TTC549 (cell line): ENCODE measurements at regions not wholly inside any gene's neighbourhood (a gene's known extent, or its start where the extent isn't known, plus 50 kb on each side); places are given as distances from the start of the nearest gene placed in this dataset.
A peak's percentile ranks its signal among the peaks of the same experiment; 100 is the strongest.
"Not testable (repeated sequence)": the region's sequence is repeated elsewhere in the genome, so short reads cannot be mapped to it uniquely, and the experiment has no call there.

ENCODE experiments used
- FAIRE-seq: peaks from 2 replicates; lab custom pipeline; 2012; peaks lifted over from hg19 to GRCh38; lab: Jason Lieb, UNC

- no peak for FAIRE-seq
Observed at GRCh38 chr14:47993883-47994282, 318.5 kb upstream of the MDGA2 start.

DNA sequence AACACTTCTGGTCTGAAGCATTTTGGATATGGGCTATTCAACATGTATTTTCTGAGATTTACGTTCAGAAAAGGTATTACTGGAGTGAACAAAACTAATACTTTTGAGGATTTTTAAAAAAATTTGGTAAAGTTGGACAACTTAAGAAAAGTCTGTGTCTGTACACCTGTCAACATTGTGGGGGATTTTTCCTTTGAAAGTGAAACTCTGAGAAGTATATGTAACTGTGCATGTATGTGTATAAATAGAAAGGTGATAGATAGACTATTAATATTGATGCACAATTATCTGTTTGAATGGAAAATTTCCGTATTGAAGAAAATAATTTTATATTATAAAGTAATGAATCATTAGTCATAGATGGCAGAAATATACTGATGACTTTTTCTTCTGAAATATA, 312.8 kb upstream of the MDGA2 start:
- FAIRE-seq = no peak

DNA sequence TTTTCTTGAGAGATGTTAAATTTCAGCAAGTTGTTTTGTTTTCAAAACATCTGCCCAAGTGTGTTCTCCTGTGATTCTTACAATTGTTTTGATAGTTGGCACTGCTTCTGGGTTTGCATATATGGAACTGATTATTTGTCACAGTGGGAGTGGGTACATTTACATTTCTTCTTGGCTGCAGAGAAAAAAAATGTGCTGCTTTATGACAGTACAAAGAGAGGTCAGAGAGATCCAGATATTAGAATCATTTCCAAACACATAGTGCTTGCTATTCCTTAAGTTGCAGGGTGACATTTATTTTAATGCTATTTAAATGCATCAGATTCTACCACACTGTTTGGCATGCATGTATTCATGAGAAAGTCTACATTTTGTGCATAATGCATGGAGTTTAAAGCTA, 303.5 kb upstream of the MDGA2 start:
- FAIRE-seq = no peak

GRCh38 chr14:47976139-47976538, 300.7 kb upstream of the MDGA2 start:
- FAIRE-seq = no peak

DNA sequence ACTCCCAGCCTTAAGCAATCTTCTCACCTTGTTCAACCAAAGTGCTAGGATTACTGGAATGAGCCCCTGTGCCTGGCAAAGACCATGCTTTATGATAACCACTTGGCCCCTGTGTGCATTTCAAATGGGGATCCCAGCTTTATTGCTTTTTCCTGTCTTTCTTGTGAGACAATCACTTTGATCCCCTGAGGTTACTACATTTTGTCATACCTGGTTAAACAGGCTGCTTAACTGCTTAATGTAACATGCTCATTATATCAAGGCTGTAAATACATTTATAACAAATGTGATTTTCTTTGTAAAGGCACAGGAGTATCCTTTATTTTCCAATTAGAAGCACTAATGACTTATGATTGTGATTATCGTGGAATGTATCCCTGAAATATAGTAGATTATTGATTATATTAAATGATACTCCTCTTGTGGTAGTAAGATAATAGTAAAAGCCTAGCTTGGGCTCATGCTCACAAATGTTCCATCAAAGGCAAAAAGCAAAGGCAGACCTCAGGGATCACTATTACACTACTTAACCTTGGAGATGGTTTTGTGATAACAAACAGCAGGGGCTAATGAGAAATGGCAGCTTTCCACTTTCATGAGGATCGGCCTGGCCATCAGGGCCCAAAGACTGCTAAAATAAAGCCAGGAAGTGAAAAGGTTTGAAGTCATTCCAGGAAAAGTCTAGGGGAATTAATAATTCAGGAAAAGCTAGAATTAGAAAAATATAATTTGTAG, 290.8 kb upstream of the MDGA2 start:
- no peak for FAIRE-seq

- no peak for FAIRE-seq
Observed at GRCh38 chr14:47961634-47962033, 286.2 kb upstream of the MDGA2 start.

GRCh38 chr14:47959740-47960139, 284.3 kb upstream of the MDGA2 start:
- no peak for FAIRE-seq

DNA sequence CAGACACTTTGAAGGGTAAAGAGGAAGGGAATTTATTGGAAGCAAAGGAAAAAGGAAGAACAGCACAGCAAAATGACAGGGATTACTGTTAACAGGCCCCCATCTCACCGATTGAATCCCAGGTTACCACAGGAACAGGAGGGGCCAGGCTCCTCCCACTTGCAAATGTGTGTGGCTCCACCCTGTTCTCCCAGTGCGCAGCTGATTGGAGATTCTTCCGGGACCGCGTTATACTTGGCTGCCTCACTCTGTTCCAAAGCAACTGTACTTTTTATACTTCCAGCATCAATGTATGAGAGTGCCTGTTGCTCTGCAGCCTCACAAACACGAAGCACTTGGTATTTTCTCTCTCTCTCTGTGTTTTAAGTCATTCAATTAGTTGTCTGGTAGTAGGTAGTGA, 273.6 kb upstream of the MDGA2 start:
- FAIRE-seq = no peak

DNA sequence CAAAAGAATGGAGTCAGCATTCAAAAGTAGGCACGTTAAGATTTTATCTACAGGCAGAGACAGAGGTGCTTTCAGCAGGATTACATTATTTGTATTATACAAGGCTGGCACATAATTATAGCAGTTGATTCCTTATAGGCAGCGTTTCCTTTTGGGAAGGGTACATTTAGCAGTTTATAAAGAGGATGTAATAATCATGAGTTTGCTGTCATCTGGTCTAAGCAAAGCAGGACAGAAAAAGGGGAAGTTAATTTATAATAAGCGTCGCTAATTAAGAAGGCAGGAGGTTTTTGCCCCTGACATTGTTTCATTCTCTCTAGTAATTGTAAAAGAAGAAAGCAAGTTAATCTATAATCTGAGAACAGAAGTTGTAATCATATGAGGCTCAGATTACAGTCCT, 259.9 kb upstream of the MDGA2 start:
- no peak for FAIRE-seq

GRCh38 chr14:47929334-47929733, 253.9 kb upstream of the MDGA2 start:
- no peak for FAIRE-seq

GRCh38 chr14:47921133-47921532, 245.7 kb upstream of the MDGA2 start:
- FAIRE-seq = peak; percentile 53

GRCh38 chr14:47919997-47920396, 244.6 kb upstream of the MDGA2 start:
- FAIRE-seq = no peak

DNA sequence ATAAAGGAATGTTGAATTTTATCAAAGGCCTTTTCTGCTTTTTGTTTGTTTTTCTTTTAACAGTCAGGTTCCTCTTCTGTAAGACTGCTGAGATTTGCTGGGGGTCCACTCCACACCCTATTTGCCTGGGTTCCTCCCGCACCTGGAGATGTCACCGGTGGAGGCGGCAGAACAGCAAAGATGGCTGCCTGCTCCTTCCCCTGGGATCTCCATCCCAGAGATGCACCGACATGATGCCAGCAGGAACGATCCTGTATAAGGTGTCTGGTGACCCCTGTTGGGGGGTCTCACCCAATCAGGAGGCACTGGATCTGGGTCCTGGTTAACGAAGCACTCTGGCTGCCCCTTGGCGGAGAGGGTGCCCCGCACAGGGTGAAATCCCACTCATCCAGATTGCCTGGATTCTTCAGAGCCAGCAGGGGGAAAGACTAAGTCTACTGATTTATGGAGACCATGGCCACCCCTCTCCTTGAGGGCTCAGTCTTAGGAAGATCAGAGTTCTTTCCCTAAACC, 244.0 kb upstream of the MDGA2 start:
- no peak for FAIRE-seq

GRCh38 chr14:47917344-47917954, 242.0 kb upstream of the MDGA2 start:
- no peak for FAIRE-seq

- not testable (repeated sequence) for FAIRE-seq
Observed at GRCh38 chr14:47901141-47901540, 225.7 kb upstream of the MDGA2 start.

- FAIRE-seq = peak; percentile 50
Observed at GRCh38 chr14:47899685-47900084, 224.3 kb upstream of the MDGA2 start.

DNA sequence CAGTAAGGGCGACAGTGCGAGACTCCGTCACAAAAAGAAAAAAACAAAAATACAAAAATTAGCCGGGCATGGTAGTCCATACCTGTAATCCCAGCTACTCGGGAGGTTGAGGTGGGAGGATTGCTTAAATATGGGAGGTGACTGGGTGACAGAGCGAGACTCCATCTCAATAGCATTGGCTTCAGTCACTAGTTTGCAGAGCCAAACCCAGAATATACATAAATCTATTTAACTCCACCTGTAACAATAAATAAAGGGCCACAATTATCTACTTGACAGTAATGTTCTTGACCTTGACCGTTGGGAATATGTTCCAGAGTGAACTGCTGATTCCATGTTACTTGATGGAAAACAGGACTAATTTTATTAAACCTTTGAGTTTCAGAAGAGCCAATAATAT, 198.9 kb upstream of the MDGA2 start:
- FAIRE-seq = no peak

- no peak for FAIRE-seq
Observed at GRCh38 chr14:47872588-47872987, 197.2 kb upstream of the MDGA2 start.

DNA sequence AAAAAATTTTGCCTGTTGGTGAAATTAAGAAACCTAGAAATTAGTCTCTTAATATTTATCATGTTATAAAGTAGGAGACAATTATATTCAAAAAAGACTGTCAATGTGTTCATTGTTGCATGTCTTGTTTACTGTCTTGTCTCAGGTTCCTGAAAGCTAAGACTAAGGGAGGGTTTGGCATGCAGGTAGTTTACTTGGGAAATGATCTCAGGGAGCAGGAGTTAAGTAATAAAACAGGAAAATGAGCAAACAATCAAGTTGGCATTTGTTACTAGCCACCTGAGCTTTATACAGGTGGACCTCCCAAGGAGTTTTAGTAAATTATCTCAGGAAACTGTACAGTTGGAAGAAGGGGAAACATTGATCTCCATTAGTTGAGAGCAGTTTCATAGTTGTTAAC, 188.0 kb upstream of the MDGA2 start:
- no peak for FAIRE-seq

GRCh38 chr14:47857646-47858045, 182.2 kb upstream of the MDGA2 start:
- no peak for FAIRE-seq

- FAIRE-seq = no peak
Observed at GRCh38 chr14:47852278-47852677, 176.9 kb upstream of the MDGA2 start.

- no peak for FAIRE-seq
Observed at GRCh38 chr14:47846008-47846407, 170.6 kb upstream of the MDGA2 start.

DNA sequence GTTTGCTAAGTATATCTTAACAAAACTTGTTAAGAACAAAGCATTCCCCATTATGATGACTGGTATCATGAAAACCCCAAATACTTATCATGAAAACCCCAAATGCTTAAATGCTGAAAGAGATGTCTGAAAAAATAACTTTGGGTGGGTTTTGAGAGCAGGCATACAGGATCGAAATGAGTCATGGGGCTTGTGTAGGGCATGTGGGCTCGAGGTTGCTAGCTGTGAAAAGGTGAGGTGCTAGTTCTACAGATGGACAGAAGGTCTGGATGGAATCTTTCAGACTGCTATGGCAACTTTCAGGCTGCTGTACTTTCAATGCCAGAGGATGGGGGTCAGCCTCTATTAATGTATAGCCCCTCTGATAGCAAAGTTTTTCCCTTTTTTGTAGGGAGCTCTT, 167.8 kb upstream of the MDGA2 start:
- no peak for FAIRE-seq

DNA sequence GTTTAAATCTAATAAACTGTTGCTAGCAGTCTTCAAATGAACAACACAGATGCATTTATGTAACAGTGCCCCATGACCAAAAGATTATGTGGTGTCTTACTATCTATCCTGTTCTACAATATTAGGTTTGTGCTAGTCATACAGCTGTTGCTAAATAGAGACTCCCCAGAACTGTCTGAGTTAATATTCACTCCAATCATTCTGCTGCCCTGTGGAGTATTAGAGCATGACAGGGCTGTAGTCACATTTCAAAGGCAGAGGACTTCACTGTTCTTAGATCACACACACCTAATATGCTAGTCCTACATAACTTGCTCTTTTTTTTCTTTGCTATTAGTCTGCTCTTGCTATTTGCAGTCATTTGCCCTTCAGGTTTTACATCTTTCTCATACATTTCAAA, 157.6 kb upstream of the MDGA2 start:
- FAIRE-seq = no peak
